ENCODE measurements at regions not wholly inside any gene's neighbourhood (a gene's known extent, or its start where the extent isn't known, plus 50 kb on each side); places are given as distances from the start of the nearest gene placed in this dataset.

- Histone ChIP-seq H3K4me3 (ENCODE audit: low read depth, low read length) (no peak overlapping the region), H3K36me3 (ENCODE audit: control insufficient read depth, insufficient read depth, low read length) (no peaks in the 10 kb centered on the region), H3K27me3 (ENCODE audit: control insufficient read depth, insufficient read depth, low read length) (no peaks in the 10 kb centered on the region)
- FAIRE-seq (no peak), DNase-seq (ENCODE audit: low read depth) (no peak)
- no peak for TF ChIP-seq CTCF (IDR thresholded peaks at IDR 0.05; ENCODE audit: insufficient read depth, low read length, severe bottlenecking)
Observed at GRCh38 chr13:104017317-104017716, 951.1 kb upstream of the SLC10A2 start.

GRCh38 chr13:104015646-104016396, 949.6 kb upstream of the SLC10A2 start:
- H3K36me3 ChIP-seq (ENCODE audit: control insufficient read depth, insufficient read depth, low read length) = no peaks in the 10 kb centered on the region
- TF ChIP-seq CTCF (IDR thresholded peaks at IDR 0.05; ENCODE audit: insufficient read depth, low read length, severe bottlenecking) = no peak
- no peak overlapping the region for H3K4me3 ChIP-seq (ENCODE audit: low read depth, low read length)
- H3K27me3 ChIP-seq (ENCODE audit: control insufficient read depth, insufficient read depth, low read length) = no peaks in the 10 kb centered on the region
- FAIRE-seq (no peak), DNase-seq (ENCODE audit: low read depth) (peak; percentile 37)

- no peak for TF ChIP-seq CTCF (IDR thresholded peaks at IDR 0.05; ENCODE audit: insufficient read depth, low read length, severe bottlenecking)
- H3K27me3 ChIP-seq (ENCODE audit: control insufficient read depth, insufficient read depth, low read length) = no peaks in the 10 kb centered on the region
- DNase-seq (ENCODE audit: low read depth) (peak; percentile 22), FAIRE-seq (no peak)
- H3K4me3 ChIP-seq (ENCODE audit: low read depth, low read length) = no peak overlapping the region
- H3K36me3 ChIP-seq (ENCODE audit: control insufficient read depth, insufficient read depth, low read length) = no peaks in the 10 kb centered on the region
Observed at GRCh38 chr13:104014803-104015645, 948.8 kb upstream of the SLC10A2 start.

GRCh38 chr13:104011505-104012241, 945.5 kb upstream of the SLC10A2 start:
- no peak for TF ChIP-seq CTCF (IDR thresholded peaks at IDR 0.05; ENCODE audit: insufficient read depth, low read length, severe bottlenecking)
- Histone ChIP-seq H3K27me3 (ENCODE audit: control insufficient read depth, insufficient read depth, low read length) (no peaks in the 10 kb centered on the region), H3K36me3 (ENCODE audit: control insufficient read depth, insufficient read depth, low read length) (no peaks in the 10 kb centered on the region), H3K4me3 (ENCODE audit: low read depth, low read length) (peak overlapping the region; percentile 0)
- FAIRE-seq (no peak), DNase-seq (ENCODE audit: low read depth) (no peak)

- Histone ChIP-seq H3K36me3 (ENCODE audit: control insufficient read depth, insufficient read depth, low read length) (no peaks in the 10 kb centered on the region), H3K27me3 (ENCODE audit: control insufficient read depth, insufficient read depth, low read length) (no peaks in the 10 kb centered on the region), H3K4me3 (ENCODE audit: low read depth, low read length) (no peak overlapping the region)
- TF ChIP-seq CTCF (IDR thresholded peaks at IDR 0.05; ENCODE audit: insufficient read depth, low read length, severe bottlenecking) = no peak
- no peak for FAIRE-seq
- DNase-seq (ENCODE audit: low read depth) = peak; percentile 44
Observed at GRCh38 chr13:104008541-104009435, 942.6 kb upstream of the SLC10A2 start.
